SU-DHL-6 (cell line): ENCODE measurements at regions not wholly inside any gene's neighbourhood (a gene's known extent, or its start where the extent isn't known, plus 50 kb on each side); places are given as distances from the start of the nearest gene placed in this dataset.

ENCODE experiments used
- CTCF ChIP-seq: fragments of 200-600 bp; sonication (generic); IDR thresholded peaks from one replicate; pipeline ENCODE4 v1.5.1; 2017; ENCODE audit warnings: antibody characterized with exemption, mild to moderate bottlenecking, low read length, moderate library complexity; ENCODE audit not compliant: insufficient read depth, poor library complexity, severe bottlenecking
- EZH2phosphoT487 ChIP-seq: fragments of 200-600 bp; sonication (generic), shearing (Covaris generic); conservative IDR thresholded peaks from 2 replicates; pipeline ENCODE4 v1.6.1; 2018; ENCODE audit warnings: mild to moderate bottlenecking, antibody characterized with exemption, low read length, moderate library complexity, mixed read lengths

- no peak for TF ChIP-seq EZH2phosphoT487
- no peak for TF ChIP-seq CTCF
These were observed 325.2 kb downstream of the ZBBX start for GRCh38 chr3:167054926-167055325.
